Astrocyte of the cerebellum (primary cell): ENCODE measurements at regions not wholly inside any gene's neighbourhood (a gene's known extent, or its start where the extent isn't known, plus 50 kb on each side); places are given as distances from the start of the nearest gene placed in this dataset.

ENCODE experiments used
- DNase-seq: peaks from one replicate; pipeline ENCODE4 v3.0.0-alpha.2; 2011; ENCODE audit warnings: low read depth
- H3K4me3 ChIP-seq: 2 replicates; pipeline ENCODE4 v1.5.1; 2011; ENCODE audit warnings: mild to moderate bottlenecking, low read depth, low read length, moderate library complexity
- CTCF ChIP-seq: IDR thresholded peaks from 2 replicates; pipeline ENCODE4 v1.5.1; 2012; ENCODE audit warnings: low read length, low read depth, moderate library complexity, mild to moderate bottlenecking; ENCODE audit errors: missing control alignments
- in situ Hi-C: cut with HindIII; loops from 2 replicates; pipeline ENCODE4 v1.10.0; 2017; ENCODE audit warnings: low sequenced_read_pairs

- DNase-seq, result no peak
- TF ChIP-seq CTCF, result no peak
- in situ Hi-C loops, result no loop called here
- H3K4me3 ChIP-seq, result no peak overlapping the region
Observed at GRCh38 chr11:90744169-90744568, 521.3 kb upstream of the CHORDC1 start.

- DNase-seq, result no peak
- in situ Hi-C loops, result no loop called here
- H3K4me3 ChIP-seq, result no peak overlapping the region
- TF ChIP-seq CTCF, result no peak
Observed at GRCh38 chr11:90738799-90739198, 516.0 kb upstream of the CHORDC1 start.

- H3K4me3 ChIP-seq, result no peak overlapping the region
- no peak for TF ChIP-seq CTCF
- in situ Hi-C loops, result no loop called here
- DNase-seq, result no peak
Observed at GRCh38 chr11:90737444-90738050, 514.7 kb upstream of the CHORDC1 start.

GRCh38 chr11:90732486-90732885 lies 509.6 kb upstream of the CHORDC1 start:
- in situ Hi-C loops, result no loop called here
- no peak overlapping the region for H3K4me3 ChIP-seq
- TF ChIP-seq CTCF, result no peak
- no peak for DNase-seq

- no peak overlapping the region for H3K4me3 ChIP-seq
- in situ Hi-C loops, result no loop called here
- no peak for TF ChIP-seq CTCF
- no peak for DNase-seq
Observed at GRCh38 chr11:90723475-90723874, 500.6 kb upstream of the CHORDC1 start.

- no peak for DNase-seq
- in situ Hi-C loops, result no loop called here
- TF ChIP-seq CTCF, result no peak
- no peak overlapping the region for H3K4me3 ChIP-seq
Observed at GRCh38 chr11:90722552-90723190, 499.8 kb upstream of the CHORDC1 start.
